Gastroesophageal sphincter (tissue), 3 donors: ENCODE measurements at regions not wholly inside any gene's neighbourhood (a gene's known extent, or its start where the extent isn't known, plus 50 kb on each side); places are given as distances from the start of the nearest gene placed in this dataset.

Experiments used
- POLR2AphosphoS5 ChIP-seq: sonication (generic); formaldehyde crosslinking; IDR thresholded peaks from one replicate; pipeline ENCODE4 v1.6.1; 2017; ENCODE audit warnings: antibody characterized with exemption
- TF ChIP-seq, protein P1 (sequence below), 4 experiments: fragments of 200-600 bp in 2 of 4; fragments of 450-650 bp in 2 of 4; sonication (generic) in 1 of 4; IDR thresholded peaks; one replicate each; pipeline ENCODE4 v1.5.1; 2017 to 2019; ENCODE audit warnings: antibody characterized with exemption in 4 of 4, mild to moderate bottlenecking in 2 of 4, moderate library complexity in 2 of 4

GRCh38 chr5:23035555-23036090 lies 182.5 kb upstream of the CDH12 start:
- no peak for TF ChIP-seq POLR2AphosphoS5
- TF ChIP-seq, protein P1, sequence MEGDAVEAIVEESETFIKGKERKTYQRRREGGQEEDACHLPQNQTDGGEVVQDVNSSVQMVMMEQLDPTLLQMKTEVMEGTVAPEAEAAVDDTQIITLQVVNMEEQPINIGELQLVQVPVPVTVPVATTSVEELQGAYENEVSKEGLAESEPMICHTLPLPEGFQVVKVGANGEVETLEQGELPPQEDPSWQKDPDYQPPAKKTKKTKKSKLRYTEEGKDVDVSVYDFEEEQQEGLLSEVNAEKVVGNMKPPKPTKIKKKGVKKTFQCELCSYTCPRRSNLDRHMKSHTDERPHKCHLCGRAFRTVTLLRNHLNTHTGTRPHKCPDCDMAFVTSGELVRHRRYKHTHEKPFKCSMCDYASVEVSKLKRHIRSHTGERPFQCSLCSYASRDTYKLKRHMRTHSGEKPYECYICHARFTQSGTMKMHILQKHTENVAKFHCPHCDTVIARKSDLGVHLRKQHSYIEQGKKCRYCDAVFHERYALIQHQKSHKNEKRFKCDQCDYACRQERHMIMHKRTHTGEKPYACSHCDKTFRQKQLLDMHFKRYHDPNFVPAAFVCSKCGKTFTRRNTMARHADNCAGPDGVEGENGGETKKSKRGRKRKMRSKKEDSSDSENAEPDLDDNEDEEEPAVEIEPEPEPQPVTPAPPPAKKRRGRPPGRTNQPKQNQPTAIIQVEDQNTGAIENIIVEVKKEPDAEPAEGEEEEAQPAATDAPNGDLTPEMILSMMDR (IDR thresholded peaks at IDR 0.05), result no peak
